Panc1 (cell line): ENCODE measurements at regions not wholly inside any gene's neighbourhood (a gene's known extent, or its start where the extent isn't known, plus 50 kb on each side); places are given as distances from the start of the nearest gene placed in this dataset.
"Not testable (repeated sequence)": the region's sequence is repeated elsewhere in the genome, so short reads cannot be mapped to it uniquely, and the experiment has no call there.

Source experiments
- ATAC-seq: fragments of 200-7000 bp; cut with Tn5 transposase; 2 replicates; pipeline ENCODE4 v1.9.1; 2020; ENCODE audit warnings: mild to moderate bottlenecking, moderate library complexity
- BruUV-seq: library from RNA; stranded (reverse); fragments of 400-500 nt; replicated peaks from 2 replicates; lab custom pipeline; 2021; lab: Mats Ljungman, UMichigan
- CTCF ChIA-PET: fragments of 300-600 bp; sonication (Branson Sonifier 250); formaldehyde crosslinking; loops from one replicate; lab custom pipeline; 2022; ENCODE audit warnings: antibody characterized with exemption; lab: Charles Lee
- POLR2A ChIA-PET: fragments of 300-600 bp; sonication (Branson Sonifier 250); formaldehyde crosslinking; loops from one replicate; lab custom pipeline; 2022; ENCODE audit warnings: antibody characterized with exemption; lab: Charles Lee
- DNase-seq: peaks from one replicate; pipeline ENCODE4 v3.0.0-alpha.2; 2010; ENCODE audit warnings: low read depth, low spot score
- H3K27ac ChIP-seq: 2 replicates; pipeline ENCODE4 v1.5.1; 2011; ENCODE audit warnings: mild to moderate bottlenecking, low read length, inconsistent platforms
- H3K27me3 ChIP-seq: fragments of 200-500 bp; sonication (Bioruptor generic); 2 replicates; pipeline ENCODE4 v1.6.0; 2014; ENCODE audit warnings: low read length, inconsistent platforms; ENCODE audit not compliant: control insufficient read depth, insufficient read depth
- H3K36me3 ChIP-seq: fragments of 200-500 bp; sonication (Bioruptor generic); 2 replicates; pipeline ENCODE4 v1.5.1; 2014; ENCODE audit warnings: inconsistent platforms, mild to moderate bottlenecking, low read length, moderate library complexity; ENCODE audit not compliant: control insufficient read depth, insufficient read depth
- H3K4me1 ChIP-seq: 2 replicates; pipeline ENCODE4 v1.5.1; 2011; ENCODE audit warnings: inconsistent platforms, mild to moderate bottlenecking, low read length, moderate library complexity; ENCODE audit not compliant: control insufficient read depth, insufficient read depth
- H3K4me3 ChIP-seq, 2 experiments: 2 replicates each; pipeline ENCODE4 v1.5.1; 2011 to 2012; ENCODE audit warnings: low read depth in 2 of 2, low read length in 2 of 2, mild to moderate bottlenecking in 2 of 2, inconsistent platforms in 1 of 2, moderate library complexity in 1 of 2
- H3K9me3 ChIP-seq: fragments of 200-500 bp; sonication (Bioruptor generic); 2 replicates; pipeline ENCODE4 v1.5.1; 2014; ENCODE audit warnings: low read depth, mild to moderate bottlenecking, inconsistent platforms, low read length, moderate library complexity; ENCODE audit not compliant: control insufficient read depth, insufficient read depth
- CTCF ChIP-seq: fragments of 450-650 bp; IDR thresholded peaks from 2 replicates; pipeline ENCODE4 v1.5.1; 2017; ENCODE audit warnings: mild to moderate bottlenecking
- POLR2AphosphoS5 ChIP-seq: IDR thresholded peaks from 2 replicates; pipeline ENCODE4 v1.6.1; 2012; ENCODE audit warnings: mild to moderate bottlenecking, low read depth, low read length, moderate library complexity
- REST ChIP-seq, 2 experiments: IDR thresholded peaks; 2 replicates each; pipeline ENCODE4 v1.6.1; 2011 to 2012; ENCODE audit warnings: low read depth in 2 of 2, control low read depth in 1 of 2, low read length in 1 of 2, mild to moderate bottlenecking in 1 of 2, moderate library complexity in 1 of 2; ENCODE audit not compliant: insufficient read depth in 1 of 2
- SIN3A ChIP-seq: IDR thresholded peaks from 2 replicates; pipeline ENCODE4 v1.6.1; 2012; ENCODE audit warnings: low read depth, mild to moderate bottlenecking, low read length, moderate library complexity, borderline replicate concordance; ENCODE audit not compliant: insufficient read depth
- TCF7L2 ChIP-seq: IDR thresholded peaks from 2 replicates; pipeline ENCODE4 v1.6.1; 2011; ENCODE audit warnings: mild to moderate bottlenecking, low read depth, low read length, inconsistent platforms
- in situ Hi-C: cut with HindIII; loops from 2 replicates; pipeline ENCODE4 v1.10.0; 2016; ENCODE audit warnings: low sequenced_read_pairs, low pct_unique_long_range_greater_than_20kb
- intact Hi-C: fragments of 100-400 bp; cut with micrococcal nuclease; formaldehyde crosslinking; loops from one replicate; pipeline ENCODE4 v1.10.0; 2022; ENCODE audit not compliant: unreplicated experiment

GRCh38 chr5:50903651-50904050 is 237.2 kb downstream of the PARP8 start:
- no peak overlapping the region for H3K4me3 ChIP-seq
- TF ChIP-seq TCF7L2 (no peak), SIN3A (no peak), REST (IDR thresholded peaks at IDR 0.05; ENCODE audit: insufficient read depth in 1 of 2, low read depth in 2 of 2, low read length in 1 of 2) (no peak), CTCF (no peak), POLR2AphosphoS5 (no peak)
- ATAC-seq: no peak
- intact Hi-C loops (no loop called here), in situ Hi-C loops (no loop called here)
- ChIA-PET CTCF (no interaction called here), POLR2A (no interaction called here)
- BruUV-seq: no TSS peak
- no peaks in the 10 kb centered on the region for H3K9me3 ChIP-seq
- no peak overlapping the region for H3K27ac ChIP-seq
- DNase-seq: no peak
- H3K4me1 ChIP-seq: no peaks in the 10 kb centered on the region
- no peaks in the 10 kb centered on the region for H3K36me3 ChIP-seq
- H3K27me3 ChIP-seq: no peaks in the 10 kb centered on the region

- intact Hi-C loops (no loop called here), in situ Hi-C loops (no loop called here)
- no peak overlapping the region for H3K27ac ChIP-seq
- ChIA-PET CTCF (no interaction called here), POLR2A (no interaction called here)
- BruUV-seq: no TSS peak
- no peaks in the 10 kb centered on the region for H3K27me3 ChIP-seq
- H3K36me3 ChIP-seq: no peaks in the 10 kb centered on the region
- no peak overlapping the region for H3K4me3 ChIP-seq
- DNase-seq (no peak), ATAC-seq (no peak)
- H3K9me3 ChIP-seq: no peaks in the 10 kb centered on the region
- TF ChIP-seq CTCF: no peak
- no peak for TF ChIP-seq SIN3A
- TF ChIP-seq REST (IDR thresholded peaks at IDR 0.05; ENCODE audit: insufficient read depth in 1 of 2, low read depth in 2 of 2, low read length in 1 of 2): no peak
- TF ChIP-seq POLR2AphosphoS5: no peak
- TF ChIP-seq TCF7L2: no peak
- no peaks in the 10 kb centered on the region for H3K4me1 ChIP-seq
Observed at GRCh38 chr5:50905996-50906570, 239.6 kb downstream of the PARP8 start.

GRCh38 chr5:50920160-50920559 is 253.7 kb downstream of the PARP8 start:
- H3K4me1 ChIP-seq, H3K36me3 ChIP-seq, in situ Hi-C loops, H3K9me3 ChIP-seq, H3K27me3 ChIP-seq, CTCF ChIA-PET, POLR2A ChIA-PET, H3K27ac ChIP-seq, H3K4me3 ChIP-seq, DNase-seq, BruUV-seq, ATAC-seq, intact Hi-C loops: not testable (repeated sequence)
